IMR-90 (cell line): ENCODE measurements at regions not wholly inside any gene's neighbourhood (a gene's known extent, or its start where the extent isn't known, plus 50 kb on each side); places are given as distances from the start of the nearest gene placed in this dataset.

Experiments used
- POLR2A ChIP-seq: IDR thresholded peaks from 2 replicates; pipeline ENCODE4 v1.6.1; 2012; ENCODE audit warnings: mild to moderate bottlenecking, low read depth, low read length
- SMC3 ChIP-seq: fragments of 150-350 bp; IDR thresholded peaks from 2 replicates; pipeline ENCODE4 v1.6.1; 2016; ENCODE audit warnings: low read depth, mild to moderate bottlenecking, antibody characterized with exemption, low read length, moderate library complexity
- TF ChIP-seq, protein P1 (sequence below): fragments of 150-350 bp; IDR thresholded peaks from 2 replicates; pipeline ENCODE4 v1.6.1; 2016; ENCODE audit warnings: low read depth, mild to moderate bottlenecking, low read length, moderate library complexity, borderline replicate concordance
- TF ChIP-seq, protein P2 (sequence below): conservative IDR thresholded peaks from 2 replicates; pipeline ENCODE4 v1.5.1; 2012; ENCODE audit warnings: mild to moderate bottlenecking, low read depth, low read length, improper control_type of control experiment

DNA sequence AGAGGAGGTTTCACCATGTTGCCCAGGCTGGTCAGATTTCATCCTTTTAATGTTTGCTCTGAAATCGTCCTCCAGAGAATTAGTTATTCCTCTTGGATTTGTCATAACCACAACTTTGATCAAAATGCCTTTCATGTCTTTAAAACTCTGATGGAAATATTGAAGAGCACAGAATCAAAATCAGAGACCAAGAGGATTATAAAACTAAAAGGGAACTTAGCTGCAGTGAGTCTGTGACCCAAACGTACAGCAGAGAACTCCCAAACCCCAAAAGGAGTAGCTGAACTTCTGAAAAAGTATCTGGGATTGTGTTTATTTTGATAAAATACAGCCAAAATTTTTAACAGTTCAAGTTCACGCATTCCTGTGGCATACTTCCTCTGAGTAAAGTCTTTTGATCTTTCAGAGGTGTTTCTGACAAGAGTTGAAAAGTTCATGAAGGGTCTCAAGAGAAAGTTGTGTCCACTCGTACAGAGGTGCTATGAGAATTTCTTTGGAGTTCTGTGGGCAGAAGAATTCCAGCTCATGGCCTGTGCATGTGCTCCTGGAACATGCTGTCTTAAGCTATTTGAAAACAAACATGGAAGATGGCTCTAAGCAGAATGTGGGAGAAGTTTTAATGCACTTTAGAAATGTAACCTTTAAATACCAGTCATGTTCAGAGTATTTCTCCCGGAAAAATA, 124.0 kb downstream of the ESM1 start:
- TF ChIP-seq, protein P1, sequence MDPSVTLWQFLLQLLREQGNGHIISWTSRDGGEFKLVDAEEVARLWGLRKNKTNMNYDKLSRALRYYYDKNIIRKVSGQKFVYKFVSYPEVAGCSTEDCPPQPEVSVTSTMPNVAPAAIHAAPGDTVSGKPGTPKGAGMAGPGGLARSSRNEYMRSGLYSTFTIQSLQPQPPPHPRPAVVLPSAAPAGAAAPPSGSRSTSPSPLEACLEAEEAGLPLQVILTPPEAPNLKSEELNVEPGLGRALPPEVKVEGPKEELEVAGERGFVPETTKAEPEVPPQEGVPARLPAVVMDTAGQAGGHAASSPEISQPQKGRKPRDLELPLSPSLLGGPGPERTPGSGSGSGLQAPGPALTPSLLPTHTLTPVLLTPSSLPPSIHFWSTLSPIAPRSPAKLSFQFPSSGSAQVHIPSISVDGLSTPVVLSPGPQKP = no peak
- TF ChIP-seq, protein P2, sequence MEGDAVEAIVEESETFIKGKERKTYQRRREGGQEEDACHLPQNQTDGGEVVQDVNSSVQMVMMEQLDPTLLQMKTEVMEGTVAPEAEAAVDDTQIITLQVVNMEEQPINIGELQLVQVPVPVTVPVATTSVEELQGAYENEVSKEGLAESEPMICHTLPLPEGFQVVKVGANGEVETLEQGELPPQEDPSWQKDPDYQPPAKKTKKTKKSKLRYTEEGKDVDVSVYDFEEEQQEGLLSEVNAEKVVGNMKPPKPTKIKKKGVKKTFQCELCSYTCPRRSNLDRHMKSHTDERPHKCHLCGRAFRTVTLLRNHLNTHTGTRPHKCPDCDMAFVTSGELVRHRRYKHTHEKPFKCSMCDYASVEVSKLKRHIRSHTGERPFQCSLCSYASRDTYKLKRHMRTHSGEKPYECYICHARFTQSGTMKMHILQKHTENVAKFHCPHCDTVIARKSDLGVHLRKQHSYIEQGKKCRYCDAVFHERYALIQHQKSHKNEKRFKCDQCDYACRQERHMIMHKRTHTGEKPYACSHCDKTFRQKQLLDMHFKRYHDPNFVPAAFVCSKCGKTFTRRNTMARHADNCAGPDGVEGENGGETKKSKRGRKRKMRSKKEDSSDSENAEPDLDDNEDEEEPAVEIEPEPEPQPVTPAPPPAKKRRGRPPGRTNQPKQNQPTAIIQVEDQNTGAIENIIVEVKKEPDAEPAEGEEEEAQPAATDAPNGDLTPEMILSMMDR = no peak
- TF ChIP-seq POLR2A = no peak
- no peak for TF ChIP-seq SMC3
